Adrenal gland (tissue), 9 donors: ENCODE measurements at regions not wholly inside any gene's neighbourhood (a gene's known extent, or its start where the extent isn't known, plus 50 kb on each side); places are given as distances from the start of the nearest gene placed in this dataset.
A peak's percentile ranks its signal among the peaks of the same experiment; 100 is the strongest.

Source experiments
- DNase-seq, 7 donors: peaks; one replicate each; pipeline ENCODE4 v3.0.0-alpha.2; 2019 to 2020
- H3K27ac ChIP-seq, 5 donors: fragments of 200-600 bp; sonication (generic) in 4 of 5; 1 replicate in 3 of 5; 2 replicates in 2 of 5; pipeline versions ENCODE4 v1.5.1 to v1.8.0; 2016 to 2020; ENCODE audit warnings: mild to moderate bottlenecking in 1 of 5
- H3K27me3 ChIP-seq: fragments of 200-600 bp; 2 replicates; pipeline ENCODE4 v1.8.0; 2021
- H3K36me3 ChIP-seq, 2 donors: fragments of 200-600 bp; replicated peaks in 1 of 2; 1 replicate in 1 of 2; 2 replicates in 1 of 2; pipeline versions ENCODE4 v1.5.1 to v1.8.0; 2018 to 2022
- H3K4me1 ChIP-seq, 2 donors: fragments of 200-600 bp; replicated peaks in 1 of 2; 1 replicate in 1 of 2; 2 replicates in 1 of 2; pipeline versions ENCODE4 v1.5.1 to v1.8.0; 2018 to 2021
- H3K4me3 ChIP-seq, 4 donors: fragments of 200-600 bp; sonication (generic) in 3 of 4; one replicate each; pipeline ENCODE4 v1.5.1; 2016 to 2018
- H3K9me3 ChIP-seq, 3 donors: fragments of 200-600 bp; sonication (generic) in 1 of 3; replicated peaks in 1 of 3; 1 replicate in 2 of 3; 2 replicates in 1 of 3; pipeline versions ENCODE4 v1.5.1 to v1.8.0; 2016 to 2021
- POLR2A ChIP-seq, 2 donors: fragments of 450-650 bp; IDR thresholded peaks; one replicate each; pipeline ENCODE4 v1.6.1; 2017; ENCODE audit warnings: antibody characterized with exemption in 2 of 2, mild to moderate bottlenecking in 2 of 2, moderate library complexity in 1 of 2
- WGBS, 4 donors: extraction: QIAGEN DNeasy Blood & Tissue Kit in 2 of 4; methylation state at CpG; one replicate each; pipeline versions ENCODE4 v1.1.5 to v1.1.7; 2013 to 2017; 5-methylcytosine and 5-hydroxymethylcytosine counted together
- intact Hi-C, 2 donors: fragments of 100-400 bp; cut with DNase I; formaldehyde crosslinking; loops; one replicate each; pipeline versions ENCODE4 v1.14.1 to v1.15.0; 2022 to 2023
- TF ChIP-seq, protein P1 (sequence below), 6 experiments: fragments of 450-650 bp in 4 of 6; fragments of 200-600 bp in 2 of 6; sonication (generic) in 1 of 6; IDR thresholded peaks; 1 replicate in 5 of 6; 2 replicates in 1 of 6; pipeline versions ENCODE4 v1.5.1 to v1.8.0; 2016 to 2021; ENCODE audit warnings: antibody characterized with exemption in 6 of 6, mild to moderate bottlenecking in 2 of 6, moderate library complexity in 1 of 6
- donor health status: healthy with polysubstance abuse.
- donor health status: Bipolar disorder and iron deficiency.
- donor health status: DM: yes; HTN: yes; CAD: no.
- donor health status: DM: no; HTN: no; CAD: no.
- donor health status: DM: no; HTN: no; CAD: no.

- WGBS, 4 donors, result 37 to 48% (median 44%) methylated on average over 2 of the region's 2 CpGs
Observed at GRCh38 chr14:26765768-26766520, 168.1 kb upstream of the NOVA1 start.

DNA sequence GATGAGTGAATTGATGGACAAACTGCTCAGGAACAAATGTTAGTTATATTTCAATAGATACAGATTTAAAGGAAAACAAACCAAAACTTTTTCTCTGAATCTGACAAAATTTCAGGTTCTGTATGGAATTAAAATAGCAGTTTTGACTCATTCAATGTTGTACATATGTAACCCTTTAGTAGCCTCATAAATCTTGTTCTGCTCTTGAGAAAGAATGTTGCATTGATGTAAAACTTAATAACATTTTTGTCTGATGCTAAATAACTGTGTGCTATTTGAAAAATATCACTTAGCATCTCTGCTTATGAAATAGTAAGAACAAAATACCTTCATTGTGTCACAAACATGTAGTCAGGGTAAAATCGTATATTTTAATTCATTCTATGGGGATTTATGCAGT lies 168.9 kb upstream of the NOVA1 start:
- DNase-seq, result no peak
- Histone ChIP-seq H3K27me3 (no peaks in the 10 kb centered on the region), H3K4me3 (no peak overlapping the region), H3K27ac (no peak overlapping the region), H3K36me3 (no peaks in the 10 kb centered on the region), H3K4me1 (no peaks in the 10 kb centered on the region), H3K9me3 (no peaks in the 10 kb centered on the region)
- 61 to 76% (median 71%) methylated on average over 1 of the region's 1 CpG for WGBS, 4 donors
- intact Hi-C loops, result no loop called here
- TF ChIP-seq POLR2A (IDR thresholded peaks at IDR 0.05), result no peak
- TF ChIP-seq, protein P1, sequence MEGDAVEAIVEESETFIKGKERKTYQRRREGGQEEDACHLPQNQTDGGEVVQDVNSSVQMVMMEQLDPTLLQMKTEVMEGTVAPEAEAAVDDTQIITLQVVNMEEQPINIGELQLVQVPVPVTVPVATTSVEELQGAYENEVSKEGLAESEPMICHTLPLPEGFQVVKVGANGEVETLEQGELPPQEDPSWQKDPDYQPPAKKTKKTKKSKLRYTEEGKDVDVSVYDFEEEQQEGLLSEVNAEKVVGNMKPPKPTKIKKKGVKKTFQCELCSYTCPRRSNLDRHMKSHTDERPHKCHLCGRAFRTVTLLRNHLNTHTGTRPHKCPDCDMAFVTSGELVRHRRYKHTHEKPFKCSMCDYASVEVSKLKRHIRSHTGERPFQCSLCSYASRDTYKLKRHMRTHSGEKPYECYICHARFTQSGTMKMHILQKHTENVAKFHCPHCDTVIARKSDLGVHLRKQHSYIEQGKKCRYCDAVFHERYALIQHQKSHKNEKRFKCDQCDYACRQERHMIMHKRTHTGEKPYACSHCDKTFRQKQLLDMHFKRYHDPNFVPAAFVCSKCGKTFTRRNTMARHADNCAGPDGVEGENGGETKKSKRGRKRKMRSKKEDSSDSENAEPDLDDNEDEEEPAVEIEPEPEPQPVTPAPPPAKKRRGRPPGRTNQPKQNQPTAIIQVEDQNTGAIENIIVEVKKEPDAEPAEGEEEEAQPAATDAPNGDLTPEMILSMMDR (IDR thresholded peaks at IDR 0.05), result no peak

More at GRCh38 chr14:26765768-26766520, 168.1 kb upstream of the NOVA1 start:
- Histone ChIP-seq H3K9me3 (no peaks in the 10 kb centered on the region), H3K27ac (peak overlapping the region in 1 of 5 donors; percentile 25), H3K4me1 (no peaks in the 10 kb centered on the region), H3K27me3 (no peaks in the 10 kb centered on the region), H3K4me3 (no peak overlapping the region), H3K36me3 (no peaks in the 10 kb centered on the region)
- TF ChIP-seq, protein P1 (IDR thresholded peaks at IDR 0.05), result no peak
- no peak for TF ChIP-seq POLR2A (IDR thresholded peaks at IDR 0.05)
- DNase-seq, result peak in 2 of 7 donors; percentile 6 to 25
- intact Hi-C loops, result no loop called here

- Histone ChIP-seq H3K9me3 (no peaks in the 10 kb centered on the region), H3K4me1 (no peaks in the 10 kb centered on the region), H3K4me3 (no peak overlapping the region), H3K27me3 (no peaks in the 10 kb centered on the region), H3K27ac (no peak overlapping the region), H3K36me3 (no peaks in the 10 kb centered on the region)
- no peak for DNase-seq
- 52 to 63% (median 60%) methylated on average over 5 of the region's 5 CpGs for WGBS, 4 donors
- intact Hi-C loops, result no loop called here
- TF ChIP-seq, protein P1 (IDR thresholded peaks at IDR 0.05), result no peak
- no peak for TF ChIP-seq POLR2A (IDR thresholded peaks at IDR 0.05)
Observed at GRCh38 chr14:26773906-26774593, 176.2 kb upstream of the NOVA1 start.

- Histone ChIP-seq H3K27ac (no peak overlapping the region), H3K9me3 (no peaks in the 10 kb centered on the region), H3K27me3 (no peaks in the 10 kb centered on the region), H3K4me1 (no peaks in the 10 kb centered on the region), H3K36me3 (no peaks in the 10 kb centered on the region), H3K4me3 (no peak overlapping the region)
- TF ChIP-seq POLR2A (IDR thresholded peaks at IDR 0.05), result no peak
- TF ChIP-seq, protein P1 (IDR thresholded peaks at IDR 0.05), result no peak
- intact Hi-C loops, result no loop called here
- 62 to 76% (median 66%) methylated on average over 5 of the region's 5 CpGs for WGBS, 4 donors
- DNase-seq, result no peak
Observed at GRCh38 chr14:26775765-26776563, 178.1 kb upstream of the NOVA1 start.
